ENCODE measurements at regions not wholly inside any gene's neighbourhood (a gene's known extent, or its start where the extent isn't known, plus 50 kb on each side); places are given as distances from the start of the nearest gene placed in this dataset.
"Not testable (repeated sequence)": the region's sequence is repeated elsewhere in the genome, so short reads cannot be mapped to it uniquely, and the experiment has no call there.

- Histone ChIP-seq H3K4me1 (ENCODE audit: control insufficient read depth in 1 of 2, insufficient read depth in 2 of 2, low read depth in 1 of 2, low read length in 1 of 2) (no peaks in the 10 kb centered on the region; a peak in 2 of 4 replicates), H2AFZ (ENCODE audit: low read depth) (peak overlapping the region; percentile 58), H3K4me3 (ENCODE audit: low read depth in 2 of 2, low read length in 1 of 2) (0 out of 4 replicates have a peak overlapping the region, but pooled peaks of 1 of the 2 experiments have one; percentile 0), H3K27ac (ENCODE audit: low read depth in 2 of 2, low read length in 1 of 2) (peak overlapping the region in 1 of 2 experiments; percentile 34; a peak in 2 of 4 replicates), H3K9me2 (0 out of 2 replicates have a peak, but pooled peaks cover 3% of the 10 kb centered on the region), H4K20me1 (ENCODE audit: insufficient read depth) (no peaks in the 10 kb centered on the region), H3F3A (replicated peaks; ENCODE audit: insufficient read depth) (peaks cover 10% of the 10 kb centered on the region), H3K9me3 (no peaks in the 10 kb centered on the region), H3K9ac (no peak overlapping the region), H3K79me2 (ENCODE audit: insufficient read depth) (no peaks in the 10 kb centered on the region), H3K36me3 (replicated peaks in 1 of 2; ENCODE audit: control insufficient read depth in 1 of 2, insufficient read depth in 2 of 2, low read length in 1 of 2) (no peaks in the 10 kb centered on the region), H3K4me2 (peak overlapping the region; percentile 12; the same call in 1 of the 2 replicates), H3K27me3 (ENCODE audit: insufficient read depth) (no peaks in the 10 kb centered on the region)
- POLR2A ChIA-PET = no interaction called here
- DNase-seq = no peak
- no peak for TF ChIP-seq RCOR1 (IDR thresholded peaks at IDR 0.05; ENCODE audit: low read length)
- TF ChIP-seq FOXM1 (IDR thresholded peaks at IDR 0.05; ENCODE audit: low read depth) = no peak
- no peak for TF ChIP-seq SMC3 (IDR thresholded peaks at IDR 0.05; ENCODE audit: low read depth, low read length)
- TF ChIP-seq TAF1 (IDR thresholded peaks at IDR 0.05; ENCODE audit: borderline replicate concordance, low read depth, low read length) = no peak
- TF ChIP-seq CHD2 (IDR thresholded peaks at IDR 0.05; ENCODE audit: low read length, partially characterized antibody) = no peak
- TF ChIP-seq EP300 (IDR thresholded peaks at IDR 0.05; ENCODE audit: borderline replicate concordance in 1 of 2, low read depth in 1 of 2, low read length in 1 of 2) = no peak
- TF ChIP-seq, protein P1, sequence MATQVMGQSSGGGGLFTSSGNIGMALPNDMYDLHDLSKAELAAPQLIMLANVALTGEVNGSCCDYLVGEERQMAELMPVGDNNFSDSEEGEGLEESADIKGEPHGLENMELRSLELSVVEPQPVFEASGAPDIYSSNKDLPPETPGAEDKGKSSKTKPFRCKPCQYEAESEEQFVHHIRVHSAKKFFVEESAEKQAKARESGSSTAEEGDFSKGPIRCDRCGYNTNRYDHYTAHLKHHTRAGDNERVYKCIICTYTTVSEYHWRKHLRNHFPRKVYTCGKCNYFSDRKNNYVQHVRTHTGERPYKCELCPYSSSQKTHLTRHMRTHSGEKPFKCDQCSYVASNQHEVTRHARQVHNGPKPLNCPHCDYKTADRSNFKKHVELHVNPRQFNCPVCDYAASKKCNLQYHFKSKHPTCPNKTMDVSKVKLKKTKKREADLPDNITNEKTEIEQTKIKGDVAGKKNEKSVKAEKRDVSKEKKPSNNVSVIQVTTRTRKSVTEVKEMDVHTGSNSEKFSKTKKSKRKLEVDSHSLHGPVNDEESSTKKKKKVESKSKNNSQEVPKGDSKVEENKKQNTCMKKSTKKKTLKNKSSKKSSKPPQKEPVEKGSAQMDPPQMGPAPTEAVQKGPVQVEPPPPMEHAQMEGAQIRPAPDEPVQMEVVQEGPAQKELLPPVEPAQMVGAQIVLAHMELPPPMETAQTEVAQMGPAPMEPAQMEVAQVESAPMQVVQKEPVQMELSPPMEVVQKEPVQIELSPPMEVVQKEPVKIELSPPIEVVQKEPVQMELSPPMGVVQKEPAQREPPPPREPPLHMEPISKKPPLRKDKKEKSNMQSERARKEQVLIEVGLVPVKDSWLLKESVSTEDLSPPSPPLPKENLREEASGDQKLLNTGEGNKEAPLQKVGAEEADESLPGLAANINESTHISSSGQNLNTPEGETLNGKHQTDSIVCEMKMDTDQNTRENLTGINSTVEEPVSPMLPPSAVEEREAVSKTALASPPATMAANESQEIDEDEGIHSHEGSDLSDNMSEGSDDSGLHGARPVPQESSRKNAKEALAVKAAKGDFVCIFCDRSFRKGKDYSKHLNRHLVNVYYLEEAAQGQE (IDR thresholded peaks at IDR 0.05; ENCODE audit: low read depth, low read length) = no peak
- no peak for TF ChIP-seq PBX3 (IDR thresholded peaks at IDR 0.05)
- TF ChIP-seq TEAD4 (IDR thresholded peaks at IDR 0.05; ENCODE audit: borderline replicate concordance, insufficient read depth) = no peak
- TF ChIP-seq USF2 (IDR thresholded peaks at IDR 0.05; ENCODE audit: borderline replicate concordance, low read depth, low read length) = no peak
- TF ChIP-seq MEF2A (IDR thresholded peaks at IDR 0.05; ENCODE audit: borderline replicate concordance, low read depth) = no peak
- no peak for TF ChIP-seq RAD21 (IDR thresholded peaks at IDR 0.05; ENCODE audit: low read length)
- no peak for TF ChIP-seq IRF3 (IDR thresholded peaks at IDR 0.05; ENCODE audit: low read depth, low read length)
- TF ChIP-seq ZBTB33 (IDR thresholded peaks at IDR 0.05; ENCODE audit: borderline replicate concordance, low read depth) = no peak
- TF ChIP-seq ELF1 (IDR thresholded peaks at IDR 0.05) = no peak
- no peak for TF ChIP-seq TCF12 (IDR thresholded peaks at IDR 0.05)
- no peak for TF ChIP-seq RFX5 (IDR thresholded peaks at IDR 0.05; ENCODE audit: low read length)
- TF ChIP-seq EZH2phosphoT487 (IDR thresholded peaks at IDR 0.05; ENCODE audit: borderline replicate concordance, low read depth) = no peak
- TF ChIP-seq MXI1 (IDR thresholded peaks at IDR 0.05; ENCODE audit: low read depth, low read length) = no peak
- TF ChIP-seq FOSL2 (IDR thresholded peaks at IDR 0.05; ENCODE audit: borderline replicate concordance, low read depth) = no peak
- CTCF ChIA-PET = interaction anchor here (0.8 kb wide), 1 partner anchor 14 kb away, joined by 4 read pairs; no protein-coding TSS in a partner anchor
Observed at GRCh38 chr5:106633825-106634224, 1036.9 kb downstream of the EFNA5 start.

GRCh38 chr5:106628456-106628855 lies 1042.3 kb downstream of the EFNA5 start:
- 85% methylated on average over 8 of the region's 17 CpGs for WGBS (ENCODE audit: low lambda C conversion rate)
- H3K4me2 ChIP-seq; H3K4me1 ChIP-seq (ENCODE audit: control insufficient read depth in 1 of 2, insufficient read depth in 2 of 2, low read depth in 1 of 2, low read length in 1 of 2); H4K20me1 ChIP-seq (ENCODE audit: insufficient read depth); H2AFZ ChIP-seq (ENCODE audit: low read depth); H3K9me2 ChIP-seq; H3K79me2 ChIP-seq (ENCODE audit: insufficient read depth); H3F3A ChIP-seq (replicated peaks; ENCODE audit: insufficient read depth); H3K4me3 ChIP-seq (ENCODE audit: low read depth in 2 of 2, low read length in 1 of 2); H3K9ac ChIP-seq; POLR2A ChIA-PET; H3K9me3 ChIP-seq; H3K27ac ChIP-seq (ENCODE audit: low read depth in 2 of 2, low read length in 1 of 2); DNase-seq; H3K27me3 ChIP-seq (ENCODE audit: insufficient read depth); H3K36me3 ChIP-seq (replicated peaks in 1 of 2; ENCODE audit: control insufficient read depth in 1 of 2, insufficient read depth in 2 of 2, low read length in 1 of 2); CTCF ChIA-PET: not testable (repeated sequence)
